HepG2 (cell line): ENCODE measurements at regions not wholly inside any gene's neighbourhood (a gene's known extent, or its start where the extent isn't known, plus 50 kb on each side); places are given as distances from the start of the nearest gene placed in this dataset.

Experiments used
- ATAC-seq: fragments of 200-7000 bp; cut with Tn5 transposase; 3 replicates; pipeline ENCODE4 v1.9.1; 2020; ENCODE audit warnings: mild to moderate bottlenecking, moderate library complexity
- BruUV-seq: library from RNA; stranded (reverse); fragments of 400-500 nt; replicated peaks from 2 replicates; lab custom pipeline; 2021; lab: Mats Ljungman, UMichigan
- CTCF ChIA-PET: fragments of 300-600 bp; formaldehyde crosslinking; extraction: SDS; loops from one replicate; lab custom pipeline; 2021; ENCODE audit warnings: low total read pairs, inconsistent platforms, low intra/inter-chr PET ratio; lab: Yijun Ruan, JAX
- POLR2A ChIA-PET: fragments of 350-600 bp; sonication (Branson Sonifier 250); formaldehyde crosslinking; loops from one replicate; lab custom pipeline; 2020; ENCODE audit warnings: antibody characterized with exemption, inconsistent platforms; lab: Yijun Ruan, JAX
- DNase-seq: peaks from one replicate; pipeline ENCODE4 v3.0.0-alpha.2; 2015; ENCODE audit warnings: low spot score
- FAIRE-seq: peaks from 3 replicates; lab custom pipeline; 2011; peaks lifted over from hg19 to GRCh38; lab: Jason Lieb, UNC
- H2AFZ ChIP-seq: one replicate; pipeline ENCODE4 v1.6.1; 2011; ENCODE audit warnings: low read length, inconsistent platforms
- H3K27ac ChIP-seq: fragments of 300-600 bp; 3 replicates; pipeline ENCODE4 v1.8.0; 2011; ENCODE audit warnings: mixed run types, mild to moderate bottlenecking, mixed read lengths, low read length, inconsistent platforms; ENCODE audit not compliant: insufficient read depth; ENCODE audit errors: extremely low read length
- H3K27me3 ChIP-seq, 2 experiments: fragments of 200-600 bp in 1 of 2; 2 replicates in 1 of 2; 3 replicates in 1 of 2; pipeline versions ENCODE4 v1.6.0 to v1.8.0; 2011; ENCODE audit warnings: low read length in 2 of 2, mild to moderate bottlenecking in 2 of 2, moderate library complexity in 2 of 2, inconsistent platforms in 1 of 2; ENCODE audit not compliant: insufficient read depth in 2 of 2, control insufficient read depth in 1 of 2
- H3K36me3 ChIP-seq, 2 experiments: fragments of 200-600 bp in 1 of 2; replicated peaks in 1 of 2; 2 replicates in 1 of 2; 3 replicates in 1 of 2; pipeline versions ENCODE4 v1.5.1 to v1.8.0; 2011; ENCODE audit warnings: low read length in 2 of 2, inconsistent platforms in 1 of 2; ENCODE audit not compliant: insufficient read depth in 2 of 2, control insufficient read depth in 1 of 2
- H3K4me1 ChIP-seq: 2 replicates; pipeline ENCODE4 v1.5.1; 2012; ENCODE audit warnings: low read length, inconsistent platforms; ENCODE audit not compliant: insufficient read depth
- H3K4me2 ChIP-seq: 2 replicates; pipeline ENCODE4 v1.6.0; 2011; ENCODE audit warnings: low read depth, low read length, inconsistent platforms
- H3K4me3 ChIP-seq, 3 experiments: fragments of 200-600 bp in 1 of 3; sonication (generic), shearing (Covaris generic) in 1 of 3; replicated peaks in 1 of 3; 2 replicates each; pipeline ENCODE4 v1.5.1; 2011 to 2016; ENCODE audit warnings: low read length in 3 of 3, inconsistent platforms in 2 of 3, low read depth in 2 of 3, mild to moderate bottlenecking in 2 of 3, control low read depth in 1 of 3, mixed read lengths in 1 of 3; ENCODE audit not compliant: insufficient read depth in 1 of 3
- H3K79me2 ChIP-seq: one replicate; pipeline ENCODE4 v1.6.1; 2011; ENCODE audit warnings: low read length, inconsistent platforms; ENCODE audit not compliant: insufficient read depth
- H3K9ac ChIP-seq: 2 replicates; pipeline ENCODE4 v1.6.0; 2011; ENCODE audit warnings: mild to moderate bottlenecking, low read depth, low read length, inconsistent platforms; ENCODE audit not compliant: insufficient read depth
- H3K9me3 ChIP-seq: 2 replicates; pipeline ENCODE4 v1.5.1; 2012; ENCODE audit warnings: mild to moderate bottlenecking, low read length
- H4K20me1 ChIP-seq: 2 replicates; pipeline ENCODE4 v1.6.0; 2011; ENCODE audit warnings: inconsistent platforms, mild to moderate bottlenecking, low read length, moderate library complexity; ENCODE audit not compliant: insufficient read depth
- ELF3 ChIP-seq: IDR thresholded peaks from 2 replicates; pipeline ENCODE4 v1.6.1; 2016; ENCODE audit warnings: missing genetic modification reagents, missing compliant biosample characterization
- KDM5B ChIP-seq: sonication (generic); formaldehyde crosslinking; IDR thresholded peaks from 2 replicates; pipeline ENCODE4 v1.4.0; 2020; ENCODE audit warnings: missing genetic modification reagents, mild to moderate bottlenecking, borderline replicate concordance
- MYC ChIP-seq: sonication (generic); formaldehyde crosslinking; IDR thresholded peaks from 2 replicates; pipeline ENCODE4 v1.9.0; 2021; ENCODE audit warnings: missing genetic modification reagents, borderline replicate concordance
- SKI ChIP-seq: fragments of 450-650 bp; IDR thresholded peaks from one replicate; pipeline ENCODE4 v1.6.1; 2018; ENCODE audit warnings: mild to moderate bottlenecking; ENCODE audit not compliant: partially characterized antibody
- TARDBP ChIP-seq: sonication (generic); formaldehyde crosslinking; IDR thresholded peaks from 2 replicates; pipeline ENCODE4 v1.8.0; 2022; ENCODE audit warnings: mild to moderate bottlenecking, missing genetic modification reagents
- ZBTB40 ChIP-seq, 2 experiments: fragments of 450-650 bp in 1 of 2; sonication (generic) in 1 of 2; formaldehyde crosslinking in 1 of 2; IDR thresholded peaks; 2 replicates each; pipeline versions ENCODE4 v1.6.1 to v1.8.0; 2016 to 2022; ENCODE audit warnings: antibody characterized with exemption in 1 of 2, mild to moderate bottlenecking in 1 of 2, missing genetic modification reagents in 1 of 2
- ZNF256 ChIP-seq: sonication (generic); formaldehyde crosslinking; conservative IDR thresholded peaks from 2 replicates; pipeline ENCODE4 v1.4.0; 2020; ENCODE audit warnings: missing genetic modification reagents
- ZNF362 ChIP-seq: sonication (generic); formaldehyde crosslinking; IDR thresholded peaks from 2 replicates; pipeline ENCODE4 v1.4.0; 2020; ENCODE audit warnings: missing genetic modification reagents, mild to moderate bottlenecking, borderline replicate concordance
- ZNF652 ChIP-seq: IDR thresholded peaks from 2 replicates; pipeline ENCODE4 v1.6.1; 2016; ENCODE audit warnings: low read depth, borderline replicate concordance
- ZSCAN21 ChIP-seq: sonication (generic); formaldehyde crosslinking; IDR thresholded peaks from 2 replicates; pipeline ENCODE4 v1.8.0; 2022; ENCODE audit warnings: mild to moderate bottlenecking, missing genetic modification reagents, moderate library complexity, borderline replicate concordance
- ZZZ3 ChIP-seq: sonication (generic); formaldehyde crosslinking; IDR thresholded peaks from 2 replicates; pipeline ENCODE4 v1.4.0; 2020; ENCODE audit warnings: missing genetic modification reagents, mild to moderate bottlenecking, borderline replicate concordance
- WGBS: methylation state at CpG from one replicate; pipeline ENCODE4 v1.1.6; 2017; ENCODE audit warnings: low lambda C conversion rate; 5-methylcytosine and 5-hydroxymethylcytosine counted together
- in situ Hi-C: cut with HindIII; loops from 2 replicates; pipeline ENCODE4 v1.10.0; 2017; ENCODE audit warnings: low pct_unique_long_range_greater_than_20kb; ENCODE audit not compliant: extremely low pct_ligation_motif_present
- intact Hi-C: fragments of 100-400 bp; cut with micrococcal nuclease; formaldehyde crosslinking; loops from one replicate; pipeline ENCODE4 v1.10.0; 2022; ENCODE audit not compliant: unreplicated experiment
- TF ChIP-seq, protein P1 (sequence below): sonication (generic); formaldehyde crosslinking; IDR thresholded peaks from 2 replicates; pipeline ENCODE4 v1.8.1; 2022; ENCODE audit warnings: mild to moderate bottlenecking, missing genetic modification reagents

DNA sequence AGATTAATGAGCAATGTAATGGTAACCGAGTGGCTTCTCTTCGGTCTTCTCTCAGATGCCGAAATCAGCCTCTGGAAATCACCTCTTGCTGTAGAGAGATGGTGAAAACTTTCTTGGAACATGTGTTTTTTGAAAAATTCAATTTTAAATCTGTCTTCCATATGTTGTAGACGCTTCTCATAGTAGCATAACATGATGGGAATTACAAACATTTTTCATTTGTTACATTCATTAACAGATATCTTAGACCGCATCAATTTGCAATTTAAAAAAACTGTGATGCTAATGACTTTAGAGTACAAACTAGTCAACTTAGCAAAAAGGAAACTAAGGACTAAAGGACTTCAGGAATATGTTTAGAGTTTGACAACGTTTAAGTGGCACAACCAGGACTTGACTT lies 275.2 kb downstream of the ASXL3 start:
- no peak overlapping the region for H3K4me3 ChIP-seq
- BruUV-seq = no TSS peak
- FAIRE-seq (no peak), ATAC-seq (no peak), DNase-seq (no peak)
- no peaks in the 10 kb centered on the region; the same call in none of the 2 replicates for H3K9me3 ChIP-seq
- WGBS = 49% methylated on average over 6 of the region's 6 CpGs
- no peaks in the 10 kb centered on the region for H3K27me3 ChIP-seq
- no peak overlapping the region for H3K9ac ChIP-seq
- no peak overlapping the region for H3K4me2 ChIP-seq
- H2AFZ ChIP-seq = no peak overlapping the region
- H3K27ac ChIP-seq = no peak overlapping the region
- H3K79me2 ChIP-seq = no peaks in the 10 kb centered on the region
- ChIA-PET CTCF (no interaction called here), POLR2A (no interaction called here)
- H4K20me1 ChIP-seq = no peaks in the 10 kb centered on the region
- no peaks in the 10 kb centered on the region for H3K4me1 ChIP-seq
- intact Hi-C loops = no loop called here
- in situ Hi-C loops = no loop called here
- no peaks in the 10 kb centered on the region for H3K36me3 ChIP-seq
- TF ChIP-seq ZNF362 (CRISPR knock-in tag) (no peak), KDM5B (CRISPR knock-in tag) (no peak), ZNF652 (CRISPR knock-in tag) (no peak), SKI (no peak), MYC (CRISPR knock-in tag) (no peak), ZNF256 (CRISPR knock-in tag) (no peak), TARDBP (CRISPR knock-in tag) (no peak), ZBTB40 (IDR thresholded peaks at IDR 0.05) (no peak), ZBTB40 (CRISPR knock-in tag; IDR thresholded peaks at IDR 0.05) (no peak), ZZZ3 (CRISPR knock-in tag) (no peak), ZSCAN21 (CRISPR knock-in tag) (no peak), ELF3 (CRISPR knock-in tag) (no peak)
- TF ChIP-seq, protein P1, sequence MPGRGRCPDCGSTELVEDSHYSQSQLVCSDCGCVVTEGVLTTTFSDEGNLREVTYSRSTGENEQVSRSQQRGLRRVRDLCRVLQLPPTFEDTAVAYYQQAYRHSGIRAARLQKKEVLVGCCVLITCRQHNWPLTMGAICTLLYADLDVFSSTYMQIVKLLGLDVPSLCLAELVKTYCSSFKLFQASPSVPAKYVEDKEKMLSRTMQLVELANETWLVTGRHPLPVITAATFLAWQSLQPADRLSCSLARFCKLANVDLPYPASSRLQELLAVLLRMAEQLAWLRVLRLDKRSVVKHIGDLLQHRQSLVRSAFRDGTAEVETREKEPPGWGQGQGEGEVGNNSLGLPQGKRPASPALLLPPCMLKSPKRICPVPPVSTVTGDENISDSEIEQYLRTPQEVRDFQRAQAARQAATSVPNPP (CRISPR knock-in tag) = no peak
